GM12865 (cell line): ENCODE measurements at regions not wholly inside any gene's neighbourhood (a gene's known extent, or its start where the extent isn't known, plus 50 kb on each side); places are given as distances from the start of the nearest gene placed in this dataset.
A peak's percentile ranks its signal among the peaks of the same experiment; 100 is the strongest.

Source experiments
- DNase-seq: peaks from one replicate; pipeline ENCODE4 v3.0.0; 2010; ENCODE audit warnings: low read depth
- H3K4me3 ChIP-seq: 2 replicates; pipeline ENCODE4 v1.5.1; 2011; ENCODE audit warnings: mild to moderate bottlenecking, low read depth, low read length, control low read depth
- CTCF ChIP-seq: IDR thresholded peaks from 2 replicates; pipeline ENCODE4 v1.5.1; 2011; ENCODE audit warnings: low read length, control low read depth, low read depth, inconsistent platforms; ENCODE audit not compliant: insufficient read depth; ENCODE audit errors: missing control alignments

- DNase-seq = no peak
- no peak overlapping the region for H3K4me3 ChIP-seq
- TF ChIP-seq CTCF = no peak
These were observed 121.9 kb upstream of the RPS6KA3 start for GRCh38 chrX:20388594-20388993.

DNA sequence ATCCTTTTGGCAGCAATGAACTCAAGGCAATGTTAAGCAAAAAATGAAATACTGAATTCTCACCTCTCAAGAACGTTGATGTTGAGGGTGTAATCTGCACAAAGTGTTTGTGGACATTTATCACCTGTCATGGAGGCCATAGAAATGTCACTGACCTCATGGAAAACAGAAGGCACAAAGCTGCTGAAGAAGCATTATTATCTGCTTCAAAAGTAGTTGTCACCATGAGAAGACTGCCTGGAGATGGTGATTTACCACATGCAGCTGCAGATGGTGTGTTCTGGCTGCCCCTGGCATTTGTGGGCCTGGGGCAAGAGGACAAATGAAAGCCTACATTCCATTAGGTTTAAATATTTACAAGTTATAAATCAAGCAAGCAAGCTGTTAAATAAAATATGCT is 116.8 kb upstream of the RPS6KA3 start:
- no peak for DNase-seq
- no peak overlapping the region for H3K4me3 ChIP-seq
- no peak for TF ChIP-seq CTCF

DNA sequence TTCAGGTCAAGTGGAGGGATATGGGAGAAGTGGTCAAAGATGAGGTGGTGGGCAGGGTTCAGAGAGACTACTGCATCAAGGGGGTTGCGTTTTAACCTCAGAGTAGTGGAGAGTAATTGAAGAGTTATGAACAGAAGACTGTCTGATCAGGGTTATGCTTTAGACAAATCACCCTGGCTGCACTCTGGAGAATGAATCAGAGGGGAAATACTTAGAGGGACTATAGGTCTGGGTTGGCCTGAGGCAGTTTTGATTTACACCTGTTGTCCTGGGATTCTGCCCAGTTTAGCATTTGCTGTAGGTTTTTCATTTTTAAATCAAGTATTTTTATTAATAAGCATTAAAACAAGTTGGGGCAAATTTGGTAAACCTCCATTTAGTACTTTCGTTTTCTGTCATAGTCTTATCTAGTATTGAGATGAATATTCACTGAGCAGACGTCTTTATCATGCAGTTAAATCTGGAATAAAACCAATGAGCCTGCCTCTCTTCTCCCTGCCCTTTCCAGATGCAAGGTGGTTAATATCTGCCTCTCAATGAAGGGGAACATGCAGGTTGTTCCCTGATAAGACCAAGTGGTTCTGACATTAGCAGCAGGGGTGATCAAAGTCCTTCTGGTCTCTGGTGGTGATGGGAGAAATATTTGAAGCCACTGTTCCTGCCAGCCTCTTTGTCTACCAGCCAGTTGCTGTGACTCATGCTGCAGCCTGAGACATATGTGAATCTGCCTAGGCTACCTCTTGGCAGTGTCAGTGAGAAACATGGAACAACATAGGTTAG is 116.0 kb upstream of the RPS6KA3 start:
- TF ChIP-seq CTCF = no peak
- peak; percentile 41 for DNase-seq

GRCh38 chrX:20382082-20382481 is 115.4 kb upstream of the RPS6KA3 start:
- TF ChIP-seq CTCF = no peak
- H3K4me3 ChIP-seq = no peak overlapping the region
- DNase-seq = no peak

More for the DNA sequence above, 116.0 kb upstream of the RPS6KA3 start:
- no peak overlapping the region for H3K4me3 ChIP-seq

DNA sequence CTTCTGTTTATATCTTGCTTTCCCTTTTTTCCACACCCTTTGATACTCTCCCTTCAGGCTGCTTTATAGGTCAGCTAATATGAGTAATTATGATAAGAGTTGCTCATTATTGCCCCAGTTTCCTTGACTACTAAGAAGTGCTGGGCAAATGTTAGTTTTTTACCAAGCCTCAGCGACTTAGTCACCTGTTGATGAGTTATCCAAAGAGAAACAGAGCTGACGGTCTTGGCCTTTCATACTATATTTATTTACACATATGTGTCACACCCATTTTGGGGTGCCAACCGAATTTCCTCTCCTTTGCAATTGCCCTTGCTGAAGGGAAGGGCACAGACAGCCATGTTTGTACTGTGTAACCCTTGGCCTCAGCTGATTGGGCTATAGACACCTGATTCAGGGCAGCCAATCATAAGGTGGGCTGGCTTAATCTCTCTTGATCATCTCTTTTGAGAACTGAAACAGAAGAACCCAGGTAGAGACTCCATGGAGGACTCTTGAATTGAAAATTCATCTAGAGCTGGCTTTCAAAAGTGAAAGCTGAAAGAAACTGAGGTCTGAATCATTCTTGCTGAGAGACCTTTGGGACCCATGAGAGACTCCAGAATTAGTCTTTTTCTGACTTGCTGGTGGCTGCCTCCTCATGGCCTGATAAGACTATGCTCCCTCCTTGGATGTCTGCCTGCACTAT is 111.7 kb upstream of the RPS6KA3 start:
- H3K4me3 ChIP-seq = no peak overlapping the region
- TF ChIP-seq CTCF = no peak
- DNase-seq = peak; percentile 65

DNA sequence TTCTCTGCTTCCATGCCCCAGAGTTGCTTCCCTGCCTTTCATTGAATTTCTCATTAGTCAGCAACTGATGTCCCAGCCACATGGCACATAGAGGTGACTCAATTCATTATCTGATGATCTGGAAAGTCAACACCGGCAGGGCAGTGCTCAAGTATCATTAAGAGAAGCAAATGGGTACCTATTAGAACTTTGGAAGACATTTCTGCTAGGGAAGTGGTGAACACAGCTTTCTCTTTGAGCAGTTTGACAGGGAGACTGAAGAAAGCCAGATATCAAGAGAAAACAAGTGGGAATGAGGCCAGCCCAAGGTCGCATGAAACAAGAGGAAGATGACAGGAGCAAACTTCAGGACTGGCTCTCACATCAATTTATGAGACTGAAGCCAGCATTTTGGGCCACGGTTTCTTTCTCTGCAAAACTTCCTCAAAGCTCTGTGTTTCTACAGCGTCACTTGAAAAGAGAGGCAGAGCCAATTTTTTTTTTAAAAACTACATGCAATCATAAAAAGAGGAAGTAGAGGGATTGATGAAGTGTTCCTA is 108.3 kb upstream of the RPS6KA3 start:
- no peak overlapping the region for H3K4me3 ChIP-seq
- peak; percentile 3 for DNase-seq
- no peak for TF ChIP-seq CTCF

DNA sequence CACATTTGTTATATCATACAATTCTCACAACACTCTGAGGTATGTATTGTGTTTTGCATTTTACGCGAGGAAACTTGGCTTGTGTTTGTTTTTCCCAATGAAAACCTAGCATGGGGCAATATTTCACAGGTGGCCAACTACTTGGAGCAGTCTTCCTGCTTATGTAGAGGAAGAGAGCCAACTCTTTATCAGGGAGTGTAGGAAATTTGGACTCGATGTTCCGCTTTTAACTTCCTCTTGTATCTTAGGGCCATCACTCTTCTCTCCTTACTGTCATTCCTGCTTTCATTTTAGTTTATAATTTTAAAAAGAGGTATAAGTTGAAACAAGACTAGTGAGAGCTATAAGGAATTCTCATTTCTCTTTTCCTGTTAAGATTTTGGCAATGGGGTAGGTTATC is 107.7 kb upstream of the RPS6KA3 start:
- TF ChIP-seq CTCF = no peak
- DNase-seq = no peak
- no peak overlapping the region for H3K4me3 ChIP-seq
